K562 (cell line): ENCODE measurements at regions not wholly inside any gene's neighbourhood (a gene's known extent, or its start where the extent isn't known, plus 50 kb on each side); places are given as distances from the start of the nearest gene placed in this dataset.

Source experiments
- CREB1 ChIP-seq, 2 experiments: sonication (generic) in 1 of 2; formaldehyde crosslinking in 1 of 2; IDR thresholded peaks; 2 replicates each; pipeline versions ENCODE4 v1.6.1 to v1.8.0; 2012 to 2022; ENCODE audit warnings: inconsistent platforms in 1 of 2, mild to moderate bottlenecking in 1 of 2, missing genetic modification reagents in 1 of 2, moderate library complexity in 1 of 2
- ELF1 ChIP-seq: fragments of 200-800 bp; sonication (Bioruptor generic); IDR thresholded peaks from 2 replicates; pipeline ENCODE4 v1.6.1; 2016; ENCODE audit warnings: missing genetic modification characterization, missing compliant biosample characterization
- FOXJ3 ChIP-seq: sonication (generic); formaldehyde crosslinking; IDR thresholded peaks from 2 replicates; pipeline ENCODE4 v1.4.0; 2020; ENCODE audit warnings: mild to moderate bottlenecking, missing genetic modification reagents
- MAZ ChIP-seq, 2 experiments: fragments of 450-650 bp in 1 of 2; sonication (generic) in 1 of 2; formaldehyde crosslinking; IDR thresholded peaks in 1 of 2; conservative IDR thresholded peaks in 1 of 2; 2 replicates each; pipeline versions ENCODE4 v1.4.0 to v1.5.0; 2020; ENCODE audit warnings: mild to moderate bottlenecking in 1 of 2, missing genetic modification reagents in 1 of 2
- POLR2AphosphoS5 ChIP-seq: IDR thresholded peaks from 2 replicates; pipeline ENCODE4 v1.6.1; 2011; ENCODE audit warnings: mild to moderate bottlenecking, low read depth, low read length, moderate library complexity; ENCODE audit not compliant: control insufficient read depth, insufficient read depth
- POLR2G ChIP-seq: fragments of 200-400 bp; formaldehyde crosslinking; IDR thresholded peaks from 2 replicates; pipeline ENCODE4 v1.6.1; 2017; ENCODE audit warnings: low read depth, mild to moderate bottlenecking, antibody characterized with exemption, low read length, moderate library complexity
- TEAD1 ChIP-seq, 2 experiments: fragments of 450-650 bp in 1 of 2; sonication (generic) in 1 of 2; formaldehyde crosslinking; IDR thresholded peaks; 2 replicates each; pipeline versions ENCODE4 v1.4.0 to v1.8.0; 2020 to 2022; ENCODE audit warnings: mild to moderate bottlenecking in 2 of 2, missing genetic modification reagents in 1 of 2
- TF ChIP-seq, protein P1 (sequence below): sonication (generic); formaldehyde crosslinking; IDR thresholded peaks from 2 replicates; pipeline ENCODE4 v1.9.0; 2022; ENCODE audit warnings: mild to moderate bottlenecking, missing genetic modification reagents
- TF ChIP-seq, protein P2 (sequence below): fragments of 250-450 bp; sonication (Bioruptor Pico); IDR thresholded peaks from 2 replicates; pipeline ENCODE4 v1.5.0; 2022; ENCODE audit warnings: mild to moderate bottlenecking
- TF ChIP-seq, protein P3 (sequence below), 2 experiments: IDR thresholded peaks; 2 replicates each; pipeline ENCODE4 v1.6.1; 2012; ENCODE audit warnings: improper control_type of control experiment in 2 of 2, low read depth in 2 of 2, low read length in 2 of 2, borderline replicate concordance in 1 of 2

DNA sequence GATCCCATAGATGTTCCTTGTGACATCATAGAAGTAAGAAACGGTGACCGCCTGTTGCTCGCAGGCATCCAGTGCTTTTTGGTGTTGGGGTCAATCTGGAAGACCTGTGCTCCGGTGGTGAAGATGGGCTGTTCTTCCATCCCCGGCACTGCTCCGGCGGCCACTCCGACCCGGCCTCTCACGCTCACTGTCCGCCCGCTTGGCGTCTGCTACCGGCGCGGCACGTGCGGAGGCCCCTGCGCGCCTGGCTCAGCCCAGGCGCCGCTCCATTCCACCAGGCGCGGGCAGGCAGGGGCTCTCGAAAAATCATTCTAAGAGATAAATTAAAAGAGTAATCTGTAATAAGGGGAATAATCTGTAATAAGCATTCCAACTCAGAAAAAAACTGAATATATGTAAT lies 934.5 kb downstream of the TMEM121 start:
- TF ChIP-seq POLR2G (no peak), MAZ (CRISPR knock-in tag; conservative IDR thresholded peaks at IDR 0.05 in 1 of 2, IDR thresholded peaks at IDR 0.05 in 1 of 2) (no peak), FOXJ3 (CRISPR knock-in tag) (no peak), POLR2AphosphoS5 (no peak), CREB1 (IDR thresholded peaks at IDR 0.05) (no peak), CREB1 (CRISPR knock-in tag; IDR thresholded peaks at IDR 0.05) (no peak), TEAD1 (CRISPR knock-in tag; IDR thresholded peaks at IDR 0.05) (no peak), ELF1 (tag) (no peak)
- TF ChIP-seq, protein P1, sequence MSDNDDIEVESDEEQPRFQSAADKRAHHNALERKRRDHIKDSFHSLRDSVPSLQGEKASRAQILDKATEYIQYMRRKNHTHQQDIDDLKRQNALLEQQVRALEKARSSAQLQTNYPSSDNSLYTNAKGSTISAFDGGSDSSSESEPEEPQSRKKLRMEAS = no peak
- TF ChIP-seq, protein P2, sequence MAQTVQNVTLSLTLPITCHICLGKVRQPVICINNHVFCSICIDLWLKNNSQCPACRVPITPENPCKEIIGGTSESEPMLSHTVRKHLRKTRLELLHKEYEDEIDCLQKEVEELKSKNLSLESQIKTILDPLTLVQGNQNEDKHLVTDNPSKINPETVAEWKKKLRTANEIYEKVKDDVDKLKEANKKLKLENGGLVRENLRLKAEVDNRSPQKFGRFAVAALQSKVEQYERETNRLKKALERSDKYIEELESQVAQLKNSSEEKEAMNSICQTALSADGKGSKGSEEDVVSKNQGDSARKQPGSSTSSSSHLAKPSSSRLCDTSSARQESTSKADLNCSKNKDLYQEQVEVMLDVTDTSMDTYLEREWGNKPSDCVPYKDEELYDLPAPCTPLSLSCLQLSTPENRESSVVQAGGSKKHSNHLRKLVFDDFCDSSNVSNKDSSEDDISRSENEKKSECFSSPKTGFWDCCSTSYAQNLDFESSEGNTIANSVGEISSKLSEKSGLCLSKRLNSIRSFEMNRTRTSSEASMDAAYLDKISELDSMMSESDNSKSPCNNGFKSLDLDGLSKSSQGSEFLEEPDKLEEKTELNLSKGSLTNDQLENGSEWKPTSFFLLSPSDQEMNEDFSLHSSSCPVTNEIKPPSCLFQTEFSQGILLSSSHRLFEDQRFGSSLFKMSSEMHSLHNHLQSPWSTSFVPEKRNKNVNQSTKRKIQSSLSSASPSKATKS (CRISPR knock-in tag) = no peak
- TF ChIP-seq, protein P3, sequence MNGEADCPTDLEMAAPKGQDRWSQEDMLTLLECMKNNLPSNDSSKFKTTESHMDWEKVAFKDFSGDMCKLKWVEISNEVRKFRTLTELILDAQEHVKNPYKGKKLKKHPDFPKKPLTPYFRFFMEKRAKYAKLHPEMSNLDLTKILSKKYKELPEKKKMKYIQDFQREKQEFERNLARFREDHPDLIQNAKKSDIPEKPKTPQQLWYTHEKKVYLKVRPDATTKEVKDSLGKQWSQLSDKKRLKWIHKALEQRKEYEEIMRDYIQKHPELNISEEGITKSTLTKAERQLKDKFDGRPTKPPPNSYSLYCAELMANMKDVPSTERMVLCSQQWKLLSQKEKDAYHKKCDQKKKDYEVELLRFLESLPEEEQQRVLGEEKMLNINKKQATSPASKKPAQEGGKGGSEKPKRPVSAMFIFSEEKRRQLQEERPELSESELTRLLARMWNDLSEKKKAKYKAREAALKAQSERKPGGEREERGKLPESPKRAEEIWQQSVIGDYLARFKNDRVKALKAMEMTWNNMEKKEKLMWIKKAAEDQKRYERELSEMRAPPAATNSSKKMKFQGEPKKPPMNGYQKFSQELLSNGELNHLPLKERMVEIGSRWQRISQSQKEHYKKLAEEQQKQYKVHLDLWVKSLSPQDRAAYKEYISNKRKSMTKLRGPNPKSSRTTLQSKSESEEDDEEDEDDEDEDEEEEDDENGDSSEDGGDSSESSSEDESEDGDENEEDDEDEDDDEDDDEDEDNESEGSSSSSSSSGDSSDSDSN (IDR thresholded peaks at IDR 0.05; ENCODE audit: borderline replicate concordance in 1 of 2, low read depth in 2 of 2, low read length in 2 of 2) = no peak
